Astrocyte (in vitro differentiated cells and primary cell): ENCODE measurements at regions not wholly inside any gene's neighbourhood (a gene's known extent, or its start where the extent isn't known, plus 50 kb on each side); places are given as distances from the start of the nearest gene placed in this dataset.

Source experiments
- DNase-seq: peaks from one replicate; pipeline ENCODE4 v3.0.0-alpha.2; 2010; ENCODE audit warnings: low read depth
- FAIRE-seq: peaks from 2 replicates; lab custom pipeline; 2011; peaks lifted over from hg19 to GRCh38; lab: Jason Lieb, UNC
- H2AFZ ChIP-seq: 2 replicates; pipeline ENCODE4 v1.6.0; 2012; ENCODE audit warnings: low read depth, low read length, inconsistent platforms
- H3K27ac ChIP-seq: 2 replicates; pipeline ENCODE4 v1.5.1; 2011; ENCODE audit warnings: low read depth, low read length, inconsistent platforms
- H3K27me3 ChIP-seq: 2 replicates; pipeline ENCODE4 v1.6.0; 2011; ENCODE audit warnings: low read length, inconsistent platforms; ENCODE audit not compliant: insufficient read depth
- H3K36me3 ChIP-seq: 2 replicates; pipeline ENCODE4 v1.5.1; 2011; ENCODE audit warnings: low read length, inconsistent platforms; ENCODE audit not compliant: insufficient read depth
- H3K4me1 ChIP-seq: 2 replicates; pipeline ENCODE4 v1.5.1; 2011; ENCODE audit warnings: low read length, inconsistent platforms; ENCODE audit not compliant: insufficient read depth
- H3K4me2 ChIP-seq: 2 replicates; pipeline ENCODE4 v1.6.0; 2012; ENCODE audit warnings: low read length, inconsistent platforms
- H3K4me3 ChIP-seq: 2 replicates; pipeline ENCODE4 v1.5.1; 2011; ENCODE audit warnings: low read depth, mild to moderate bottlenecking, low read length, inconsistent platforms; ENCODE audit not compliant: insufficient read depth
- H3K79me2 ChIP-seq: 2 replicates; pipeline ENCODE4 v1.6.0; 2012; ENCODE audit warnings: mild to moderate bottlenecking, low read length, inconsistent platforms; ENCODE audit not compliant: insufficient read depth
- H3K9ac ChIP-seq: 2 replicates; pipeline ENCODE4 v1.6.0; 2012; ENCODE audit warnings: mild to moderate bottlenecking, low read length, inconsistent platforms
- H3K9me3 ChIP-seq: 2 replicates; pipeline ENCODE4 v1.5.1; 2012; ENCODE audit warnings: low read depth, mild to moderate bottlenecking, low read length, inconsistent platforms; ENCODE audit not compliant: insufficient read depth
- H4K20me1 ChIP-seq: 2 replicates; pipeline ENCODE4 v1.6.0; 2012; ENCODE audit warnings: low read length, inconsistent platforms; ENCODE audit not compliant: insufficient read depth
- H3K27ac Mint-ChIP-seq: one replicate; pipeline ENCODE4 v1.8.0; 2021; ENCODE audit warnings: mild to moderate bottlenecking, mixed read lengths; ENCODE audit not compliant: unreplicated experiment
- H3K27me3 Mint-ChIP-seq: one replicate; pipeline ENCODE4 v1.8.0; 2021; ENCODE audit warnings: low read depth, mixed read lengths; ENCODE audit not compliant: unreplicated experiment
- H3K36me3 Mint-ChIP-seq: one replicate; pipeline ENCODE4 v1.8.0; 2021; ENCODE audit warnings: low read depth, mixed read lengths; ENCODE audit not compliant: unreplicated experiment
- H3K4me1 Mint-ChIP-seq: one replicate; pipeline ENCODE4 v1.8.0; 2021; ENCODE audit warnings: low read depth, mixed read lengths; ENCODE audit not compliant: unreplicated experiment
- H3K4me3 Mint-ChIP-seq: one replicate; pipeline ENCODE4 v1.8.0; 2021; ENCODE audit warnings: mild to moderate bottlenecking, moderate library complexity, mixed read lengths; ENCODE audit not compliant: unreplicated experiment
- H3K9me3 Mint-ChIP-seq: one replicate; pipeline ENCODE4 v1.8.0; 2021; ENCODE audit warnings: mild to moderate bottlenecking, mixed read lengths; ENCODE audit not compliant: unreplicated experiment
- EZH2 ChIP-seq: IDR thresholded peaks from 2 replicates; pipeline ENCODE4 v1.6.1; 2012; ENCODE audit warnings: mild to moderate bottlenecking, low read length, inconsistent platforms; ENCODE audit not compliant: insufficient read depth
- TF ChIP-seq, protein P1 (sequence below): IDR thresholded peaks from 2 replicates; pipeline ENCODE4 v1.5.1; 2011; ENCODE audit warnings: low read depth, mild to moderate bottlenecking, inconsistent platforms, low read length, moderate library complexity; ENCODE audit not compliant: insufficient read depth

DNA sequence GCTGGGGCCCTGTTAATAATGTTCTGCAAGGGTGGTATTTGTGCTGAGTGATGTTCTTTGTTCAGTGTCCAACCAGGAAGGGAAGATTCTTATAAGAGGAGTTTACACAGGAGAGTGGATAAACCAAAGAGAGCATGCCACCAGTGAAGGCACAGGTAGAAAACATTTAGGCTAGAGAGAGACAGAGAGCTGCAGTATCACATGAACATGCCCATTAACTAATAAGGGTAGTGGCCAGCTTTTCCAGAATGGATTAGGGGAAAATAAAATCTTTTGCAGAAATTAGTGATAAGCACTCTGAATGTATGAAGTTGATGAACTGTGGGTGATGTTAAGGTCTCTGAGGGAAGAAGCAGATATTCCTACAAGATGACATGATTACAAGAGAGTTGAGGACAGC, 54.1 kb upstream of the PRLR start:
- H3K79me2 ChIP-seq, result no peaks in the 10 kb centered on the region
- H3K9ac ChIP-seq, result no peak overlapping the region
- no peak overlapping the region for H3K27ac Mint-ChIP-seq
- H3K9me3 Mint-ChIP-seq, result no peaks in the 10 kb centered on the region
- no peaks in the 10 kb centered on the region for H4K20me1 ChIP-seq
- no peak overlapping the region for H3K27ac ChIP-seq
- no peaks in the 10 kb centered on the region for H3K36me3 ChIP-seq
- no peaks in the 10 kb centered on the region for H3K36me3 Mint-ChIP-seq
- FAIRE-seq (no peak), DNase-seq (no peak)
- no peak overlapping the region for H2AFZ ChIP-seq
- H3K4me3 ChIP-seq, result no peak overlapping the region
- no peak overlapping the region for H3K4me3 Mint-ChIP-seq
- no peak overlapping the region for H3K4me2 ChIP-seq
- no peaks in the 10 kb centered on the region for H3K27me3 ChIP-seq
- H3K27me3 Mint-ChIP-seq, result no peaks in the 10 kb centered on the region
- TF ChIP-seq EZH2, result no peak
- TF ChIP-seq, protein P1, sequence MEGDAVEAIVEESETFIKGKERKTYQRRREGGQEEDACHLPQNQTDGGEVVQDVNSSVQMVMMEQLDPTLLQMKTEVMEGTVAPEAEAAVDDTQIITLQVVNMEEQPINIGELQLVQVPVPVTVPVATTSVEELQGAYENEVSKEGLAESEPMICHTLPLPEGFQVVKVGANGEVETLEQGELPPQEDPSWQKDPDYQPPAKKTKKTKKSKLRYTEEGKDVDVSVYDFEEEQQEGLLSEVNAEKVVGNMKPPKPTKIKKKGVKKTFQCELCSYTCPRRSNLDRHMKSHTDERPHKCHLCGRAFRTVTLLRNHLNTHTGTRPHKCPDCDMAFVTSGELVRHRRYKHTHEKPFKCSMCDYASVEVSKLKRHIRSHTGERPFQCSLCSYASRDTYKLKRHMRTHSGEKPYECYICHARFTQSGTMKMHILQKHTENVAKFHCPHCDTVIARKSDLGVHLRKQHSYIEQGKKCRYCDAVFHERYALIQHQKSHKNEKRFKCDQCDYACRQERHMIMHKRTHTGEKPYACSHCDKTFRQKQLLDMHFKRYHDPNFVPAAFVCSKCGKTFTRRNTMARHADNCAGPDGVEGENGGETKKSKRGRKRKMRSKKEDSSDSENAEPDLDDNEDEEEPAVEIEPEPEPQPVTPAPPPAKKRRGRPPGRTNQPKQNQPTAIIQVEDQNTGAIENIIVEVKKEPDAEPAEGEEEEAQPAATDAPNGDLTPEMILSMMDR, result no peak
- no peaks in the 10 kb centered on the region for H3K4me1 ChIP-seq
- no peaks in the 10 kb centered on the region for H3K9me3 ChIP-seq
- no peaks in the 10 kb centered on the region for H3K4me1 Mint-ChIP-seq

DNA sequence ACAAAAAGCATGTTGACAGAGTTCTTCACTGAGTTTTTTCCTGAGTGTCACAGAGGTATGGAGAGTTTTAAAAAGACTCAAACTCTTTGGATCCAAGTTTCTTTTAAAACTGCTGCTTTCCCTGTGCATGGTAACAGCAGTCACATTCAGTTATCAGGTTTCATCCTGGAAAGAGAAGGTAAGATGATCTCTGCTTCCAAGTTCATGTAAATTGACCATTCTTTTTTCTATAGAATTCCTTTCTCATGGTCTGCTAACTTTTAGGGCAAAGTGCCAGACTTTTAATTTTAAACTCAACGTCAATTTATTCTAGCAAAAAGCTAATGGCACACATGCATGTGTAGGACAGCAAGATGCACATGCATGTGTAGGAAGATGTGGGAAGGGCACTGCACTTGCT, 52.5 kb upstream of the PRLR start:
- Histone ChIP-seq H3K27me3 (no peaks in the 10 kb centered on the region), H4K20me1 (no peaks in the 10 kb centered on the region), H3K9me3 (no peaks in the 10 kb centered on the region), H3K4me2 (no peak overlapping the region), H3K9ac (no peak overlapping the region), H3K4me3 (no peak overlapping the region), H3K36me3 (no peaks in the 10 kb centered on the region), H3K27ac (no peak overlapping the region), H3K79me2 (no peaks in the 10 kb centered on the region), H3K4me1 (no peaks in the 10 kb centered on the region), H2AFZ (no peak overlapping the region)
- H3K27ac Mint-ChIP-seq, result no peak overlapping the region
- H3K36me3 Mint-ChIP-seq, result no peaks in the 10 kb centered on the region
- no peaks in the 10 kb centered on the region for H3K9me3 Mint-ChIP-seq
- TF ChIP-seq, protein P1, result no peak
- TF ChIP-seq EZH2, result no peak
- no peak for DNase-seq
- H3K27me3 Mint-ChIP-seq, result no peaks in the 10 kb centered on the region
- no peak for FAIRE-seq
- H3K4me3 Mint-ChIP-seq, result no peak overlapping the region
- H3K4me1 Mint-ChIP-seq, result no peaks in the 10 kb centered on the region

DNA sequence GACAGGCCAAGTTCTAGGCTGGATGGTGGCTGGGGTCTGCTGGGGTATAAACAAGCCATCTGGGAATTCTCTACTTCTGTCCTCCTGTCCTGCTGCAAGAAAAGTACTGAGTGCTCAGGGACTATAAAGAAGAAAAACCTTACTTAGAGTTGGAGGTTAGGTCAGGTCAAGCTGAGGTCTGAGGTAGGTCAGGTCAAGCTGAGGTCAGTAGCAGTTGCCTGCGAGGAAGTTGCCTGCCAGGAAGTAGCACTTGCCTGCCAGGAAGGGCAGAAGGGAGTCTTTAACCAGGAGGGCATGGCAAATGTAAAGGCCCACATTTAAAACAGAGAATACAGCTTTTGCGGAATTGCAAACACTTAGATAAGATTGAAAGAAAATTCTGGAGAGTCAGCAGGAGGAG, 51.3 kb upstream of the PRLR start:
- Histone ChIP-seq H3K79me2 (no peaks in the 10 kb centered on the region), H3K4me3 (no peak overlapping the region), H3K27ac (no peak overlapping the region), H3K4me2 (no peak overlapping the region), H3K9ac (no peak overlapping the region), H3K4me1 (no peaks in the 10 kb centered on the region), H3K9me3 (no peaks in the 10 kb centered on the region), H3K27me3 (no peaks in the 10 kb centered on the region), H4K20me1 (no peaks in the 10 kb centered on the region), H2AFZ (no peak overlapping the region), H3K36me3 (no peaks in the 10 kb centered on the region)
- Mint-ChIP-seq H3K27me3 (no peaks in the 10 kb centered on the region), H3K36me3 (no peaks in the 10 kb centered on the region), H3K27ac (no peak overlapping the region), H3K4me1 (no peaks in the 10 kb centered on the region), H3K9me3 (no peaks in the 10 kb centered on the region), H3K4me3 (no peak overlapping the region)
- TF ChIP-seq, protein P1, result no peak
- TF ChIP-seq EZH2, result no peak
- no peak for FAIRE-seq
- no peak for DNase-seq
